GM23338 (cell line): ENCODE measurements at regions not wholly inside any gene's neighbourhood (a gene's known extent, or its start where the extent isn't known, plus 50 kb on each side); places are given as distances from the start of the nearest gene placed in this dataset.

ENCODE experiments used
- ATAC-seq: fragments of 200-7000 bp; cut with Tn5 transposase; 3 replicates; pipeline ENCODE4 v1.9.1; 2020
- DNase-seq: peaks from one replicate; pipeline ENCODE4 v3.0.0-alpha.2; 2015; ENCODE audit warnings: low spot score
- H2AFZ ChIP-seq: fragments of 200-600 bp; sonication (generic); 2 replicates; pipeline ENCODE4 v1.8.0; 2016; ENCODE audit warnings: antibody characterized with exemption, mild to moderate bottlenecking, moderate library complexity
- H3F3A ChIP-seq: fragments of 200-600 bp; sonication (generic); replicated peaks from 2 replicates; pipeline ENCODE4 v1.8.0; 2017; ENCODE audit warnings: antibody characterized with exemption, mixed run types, low read depth
- H3K27ac ChIP-seq: fragments of 200-600 bp; sonication (generic); 2 replicates; pipeline ENCODE4 v1.6.1; 2016; ENCODE audit warnings: low read depth
- H3K27me3 ChIP-seq: fragments of 200-600 bp; sonication (generic); 2 replicates; pipeline ENCODE4 v1.8.0; 2016; ENCODE audit warnings: mild to moderate bottlenecking, mixed run types, moderate library complexity; ENCODE audit not compliant: insufficient read depth
- H3K36me3 ChIP-seq: fragments of 200-600 bp; sonication (generic); 2 replicates; pipeline ENCODE4 v1.8.0; 2016; ENCODE audit warnings: mild to moderate bottlenecking; ENCODE audit not compliant: insufficient read depth
- H3K4me1 ChIP-seq: fragments of 200-600 bp; sonication (generic); 2 replicates; pipeline ENCODE4 v1.8.0; 2016; ENCODE audit warnings: mild to moderate bottlenecking, moderate library complexity; ENCODE audit not compliant: insufficient read depth
- H3K4me2 ChIP-seq: fragments of 200-600 bp; sonication (generic); 2 replicates; pipeline ENCODE4 v1.7.1; 2017; ENCODE audit warnings: mixed run types
- H3K4me3 ChIP-seq: fragments of 200-600 bp; sonication (generic); 2 replicates; pipeline ENCODE4 v1.6.1; 2016; ENCODE audit warnings: mixed run types
- H3K79me2 ChIP-seq: fragments of 200-600 bp; sonication (generic); replicated peaks from 2 replicates; pipeline ENCODE4 v1.8.0; 2017; ENCODE audit warnings: mild to moderate bottlenecking; ENCODE audit not compliant: insufficient read depth
- H3K9me2 ChIP-seq: fragments of 200-600 bp; sonication (generic); 2 replicates; pipeline ENCODE4 v1.8.0; 2017; ENCODE audit not compliant: insufficient read depth
- H4K20me1 ChIP-seq: fragments of 200-600 bp; sonication (generic); replicated peaks from 2 replicates; pipeline ENCODE4 v1.8.0; 2017; ENCODE audit warnings: mild to moderate bottlenecking; ENCODE audit not compliant: insufficient read depth
- H3K27ac Mint-ChIP-seq: 2 replicates; pipeline ENCODE4 v1.8.0; 2020; ENCODE audit warnings: inconsistent platforms, mild to moderate bottlenecking, moderate library complexity, mixed read lengths
- H3K27me3 Mint-ChIP-seq: 3 replicates; pipeline ENCODE4 v1.8.0; 2022; ENCODE audit warnings: low read depth, mild to moderate bottlenecking, moderate library complexity, mixed read lengths, inconsistent platforms; ENCODE audit not compliant: insufficient read depth, poor library complexity
- H3K36me3 Mint-ChIP-seq: 3 replicates; pipeline ENCODE4 v1.8.0; 2021; ENCODE audit warnings: low read depth, mild to moderate bottlenecking, inconsistent platforms, moderate library complexity, mixed read lengths
- H3K4me1 Mint-ChIP-seq: 3 replicates; pipeline ENCODE4 v1.8.0; 2020; ENCODE audit warnings: mild to moderate bottlenecking, inconsistent platforms, mixed read lengths
- H3K4me3 Mint-ChIP-seq: 3 replicates; pipeline ENCODE4 v1.8.0; 2021; ENCODE audit warnings: moderate library complexity, mild to moderate bottlenecking, inconsistent platforms, mixed read lengths
- H3K9me3 Mint-ChIP-seq: 3 replicates; pipeline ENCODE4 v1.8.0; 2020; ENCODE audit warnings: moderate library complexity, mild to moderate bottlenecking, inconsistent platforms, mixed read lengths
- CREB1 ChIP-seq: fragments of 250-450 bp; sonication (Bioruptor Pico); IDR thresholded peaks from 2 replicates; pipeline ENCODE4 v1.5.0; 2020; ENCODE audit warnings: low read depth, mild to moderate bottlenecking, moderate library complexity
- ETS1 ChIP-seq: IDR thresholded peaks from 2 replicates; pipeline ENCODE4 v1.6.1; 2016; ENCODE audit warnings: antibody characterized with exemption
- EZH2 ChIP-seq: fragments of 200-600 bp; sonication (generic); IDR thresholded peaks from one replicate; pipeline ENCODE4 v1.8.0; 2017; ENCODE audit warnings: antibody characterized with exemption, mild to moderate bottlenecking, low read depth; ENCODE audit not compliant: unreplicated experiment
- EZH2phosphoT487 ChIP-seq: fragments of 200-600 bp; sonication (generic); IDR thresholded peaks from one replicate; pipeline ENCODE4 v1.8.1; 2018; ENCODE audit warnings: antibody characterized with exemption; ENCODE audit not compliant: unreplicated experiment
- JUNB ChIP-seq: IDR thresholded peaks from one replicate; pipeline ENCODE4 v1.6.1; 2016; ENCODE audit warnings: antibody characterized with exemption; ENCODE audit not compliant: unreplicated experiment
- POLR2AphosphoS5 ChIP-seq: IDR thresholded peaks from 2 replicates; pipeline ENCODE4 v1.6.1; 2016; ENCODE audit warnings: antibody characterized with exemption, low read depth
- REST ChIP-seq: IDR thresholded peaks from one replicate; pipeline ENCODE4 v1.6.1; 2018; ENCODE audit warnings: antibody characterized with exemption; ENCODE audit not compliant: unreplicated experiment
- STAT1 ChIP-seq: IDR thresholded peaks from one replicate; pipeline ENCODE4 v1.6.1; 2016; ENCODE audit warnings: antibody characterized with exemption; ENCODE audit not compliant: unreplicated experiment
- ZNF114 ChIP-seq: fragments of 250-450 bp; sonication (Bioruptor Pico); IDR thresholded peaks from 2 replicates; pipeline ENCODE4 v1.5.0; 2020; ENCODE audit warnings: mild to moderate bottlenecking, moderate library complexity
- ZNF331 ChIP-seq: fragments of 250-450 bp; sonication (Bioruptor Pico); IDR thresholded peaks from 2 replicates; pipeline ENCODE4 v1.5.0; 2020; ENCODE audit warnings: low read depth, mild to moderate bottlenecking, moderate library complexity
- ZNF462 ChIP-seq: fragments of 250-450 bp; sonication (Bioruptor Pico); IDR thresholded peaks from 2 replicates; pipeline ENCODE4 v1.5.0; 2020; ENCODE audit warnings: mild to moderate bottlenecking, moderate library complexity

GRCh38 chr1:82597141-82597540 is 796.4 kb downstream of the ADGRL2 start (continued):
- TF ChIP-seq POLR2AphosphoS5 = no peak
- no peak for TF ChIP-seq ZNF331 (CRISPR knock-in tag)
- TF ChIP-seq ZNF462 (CRISPR knock-in tag) = no peak
- no peak for TF ChIP-seq CREB1 (CRISPR knock-in tag)

- Histone ChIP-seq H3K36me3 (no peaks in the 10 kb centered on the region), H3K27ac (no peak overlapping the region), H3K4me1 (peaks cover 10% of the 10 kb centered on the region; the same call in 1 of the 2 replicates), H4K20me1 (no peaks in the 10 kb centered on the region), H2AFZ (no peak overlapping the region), H3K4me3 (no peak overlapping the region), H3K79me2 (no peaks in the 10 kb centered on the region), H3F3A (no peaks in the 10 kb centered on the region), H3K4me2 (no peak overlapping the region), H3K27me3 (no peaks in the 10 kb centered on the region), H3K9me2 (peaks cover 4% of the 10 kb centered on the region; the same call in 1 of the 2 replicates)
- Mint-ChIP-seq H3K27ac (no peak overlapping the region), H3K36me3 (no peaks in the 10 kb centered on the region; the same call in 2 of the 3 replicates), H3K4me1 (peaks cover 20% of the 10 kb centered on the region; the same call in 2 of the 3 replicates), H3K27me3 (no peaks in the 10 kb centered on the region), H3K9me3 (no peaks in the 10 kb centered on the region), H3K4me3 (no peak overlapping the region)
- no peak for ATAC-seq
- DNase-seq = no peak
- TF ChIP-seq ETS1 (no peak), JUNB (no peak), EZH2phosphoT487 (no peak), STAT1 (no peak), REST (no peak), EZH2 (no peak), ZNF114 (no peak), CREB1 (CRISPR knock-in tag) (no peak)
Measured at GRCh38 chr1:82593561-82593960, 792.8 kb downstream of the ADGRL2 start.
